PFSK-1 (cell line): ENCODE measurements at regions not wholly inside any gene's neighbourhood (a gene's known extent, or its start where the extent isn't known, plus 50 kb on each side); places are given as distances from the start of the nearest gene placed in this dataset.

Source experiments
- FOXP2 ChIP-seq: optimal IDR thresholded peaks from 2 replicates; pipeline ENCODE3; 2011; ENCODE audit warnings: borderline replicate concordance, control low read depth, inconsistent platforms; ENCODE audit not compliant: insufficient read depth; ENCODE audit errors: extremely low read length, extremely low read depth
- POLR2AphosphoS5 ChIP-seq: IDR thresholded peaks from 2 replicates; pipeline ENCODE4 v1.6.1; 2012; ENCODE audit warnings: low read depth, mild to moderate bottlenecking, control low read depth, low read length, moderate library complexity
- SIN3A ChIP-seq: IDR thresholded peaks from 2 replicates; pipeline ENCODE4 v1.6.1; 2012; ENCODE audit warnings: mild to moderate bottlenecking, low read length, moderate library complexity, borderline replicate concordance; ENCODE audit not compliant: insufficient read depth
- TAF1 ChIP-seq: IDR thresholded peaks from 2 replicates; pipeline ENCODE4 v1.6.1; 2012; ENCODE audit warnings: low read length, control low read depth, borderline replicate concordance; ENCODE audit not compliant: insufficient read depth
- TF ChIP-seq, protein P1 (sequence below), 2 experiments: IDR thresholded peaks; 2 replicates each; pipeline versions ENCODE4 v1.6.1 to v1.8.0; 2011 to 2012; ENCODE audit warnings: low read depth in 2 of 2, low read length in 2 of 2, control low read depth in 1 of 2, inconsistent platforms in 1 of 2, mild to moderate bottlenecking in 1 of 2, moderate library complexity in 1 of 2; ENCODE audit not compliant: insufficient read depth in 1 of 2

DNA sequence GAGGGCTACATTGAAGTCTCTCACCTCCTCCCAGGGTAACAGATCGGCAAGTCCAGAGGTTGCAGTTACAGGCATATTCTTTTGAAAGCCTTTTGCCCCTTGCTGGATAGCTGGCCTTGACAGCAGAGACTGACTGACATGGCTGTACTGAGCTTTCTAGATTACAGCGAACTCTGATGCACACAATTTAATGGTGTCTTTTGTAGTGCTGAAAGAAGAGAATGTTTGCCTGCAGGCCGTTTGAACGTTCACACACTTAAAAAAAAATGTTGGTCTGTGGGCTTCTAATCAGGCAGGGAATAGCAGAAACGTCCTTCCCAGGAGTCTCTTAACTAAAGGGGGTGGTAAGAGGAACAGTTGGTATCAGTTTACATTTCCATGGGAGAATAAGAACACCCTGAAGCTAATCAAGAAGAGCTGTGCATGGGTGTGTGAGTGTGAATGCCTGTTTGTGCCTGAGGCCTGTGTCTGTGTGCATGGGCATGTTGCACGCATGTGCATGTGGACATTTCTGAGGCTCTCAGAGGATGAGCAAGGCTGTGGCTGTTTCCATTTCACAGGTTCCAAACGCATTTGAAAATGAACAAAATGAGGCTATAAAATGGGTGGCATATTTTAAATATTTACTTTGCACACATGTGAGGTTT, 213.9 kb upstream of the SSTR4 start:
- no peak for TF ChIP-seq FOXP2
- no peak for TF ChIP-seq TAF1
- TF ChIP-seq POLR2AphosphoS5: no peak
- TF ChIP-seq SIN3A: no peak
- TF ChIP-seq, protein P1, sequence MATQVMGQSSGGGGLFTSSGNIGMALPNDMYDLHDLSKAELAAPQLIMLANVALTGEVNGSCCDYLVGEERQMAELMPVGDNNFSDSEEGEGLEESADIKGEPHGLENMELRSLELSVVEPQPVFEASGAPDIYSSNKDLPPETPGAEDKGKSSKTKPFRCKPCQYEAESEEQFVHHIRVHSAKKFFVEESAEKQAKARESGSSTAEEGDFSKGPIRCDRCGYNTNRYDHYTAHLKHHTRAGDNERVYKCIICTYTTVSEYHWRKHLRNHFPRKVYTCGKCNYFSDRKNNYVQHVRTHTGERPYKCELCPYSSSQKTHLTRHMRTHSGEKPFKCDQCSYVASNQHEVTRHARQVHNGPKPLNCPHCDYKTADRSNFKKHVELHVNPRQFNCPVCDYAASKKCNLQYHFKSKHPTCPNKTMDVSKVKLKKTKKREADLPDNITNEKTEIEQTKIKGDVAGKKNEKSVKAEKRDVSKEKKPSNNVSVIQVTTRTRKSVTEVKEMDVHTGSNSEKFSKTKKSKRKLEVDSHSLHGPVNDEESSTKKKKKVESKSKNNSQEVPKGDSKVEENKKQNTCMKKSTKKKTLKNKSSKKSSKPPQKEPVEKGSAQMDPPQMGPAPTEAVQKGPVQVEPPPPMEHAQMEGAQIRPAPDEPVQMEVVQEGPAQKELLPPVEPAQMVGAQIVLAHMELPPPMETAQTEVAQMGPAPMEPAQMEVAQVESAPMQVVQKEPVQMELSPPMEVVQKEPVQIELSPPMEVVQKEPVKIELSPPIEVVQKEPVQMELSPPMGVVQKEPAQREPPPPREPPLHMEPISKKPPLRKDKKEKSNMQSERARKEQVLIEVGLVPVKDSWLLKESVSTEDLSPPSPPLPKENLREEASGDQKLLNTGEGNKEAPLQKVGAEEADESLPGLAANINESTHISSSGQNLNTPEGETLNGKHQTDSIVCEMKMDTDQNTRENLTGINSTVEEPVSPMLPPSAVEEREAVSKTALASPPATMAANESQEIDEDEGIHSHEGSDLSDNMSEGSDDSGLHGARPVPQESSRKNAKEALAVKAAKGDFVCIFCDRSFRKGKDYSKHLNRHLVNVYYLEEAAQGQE (IDR thresholded peaks at IDR 0.05; ENCODE audit: insufficient read depth in 1 of 2, low read depth in 2 of 2, low read length in 2 of 2): no peak

DNA sequence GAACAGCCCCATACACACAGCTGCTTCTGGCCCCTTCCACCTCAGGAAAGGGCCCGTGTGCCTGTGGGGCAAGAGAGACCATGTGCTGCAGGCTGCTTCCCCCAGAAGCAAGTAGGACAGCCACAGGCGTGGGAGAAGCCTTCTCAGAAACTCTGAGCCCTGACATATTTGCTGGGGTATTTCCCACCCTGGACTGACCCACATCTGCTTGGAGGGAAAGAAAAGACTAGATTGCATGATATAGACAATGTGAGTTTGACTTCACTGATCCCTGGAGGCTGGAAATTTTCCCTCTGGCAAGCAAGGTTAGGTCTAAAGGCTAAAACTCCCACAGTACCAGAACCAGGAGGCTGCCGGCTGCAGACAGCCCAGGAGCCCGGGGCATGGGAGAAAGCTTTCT, 213.3 kb upstream of the SSTR4 start:
- TF ChIP-seq SIN3A (no peak), FOXP2 (no peak), TAF1 (no peak)
- TF ChIP-seq, protein P1 (IDR thresholded peaks at IDR 0.05; ENCODE audit: insufficient read depth in 1 of 2, low read depth in 2 of 2, low read length in 2 of 2): no peak

DNA sequence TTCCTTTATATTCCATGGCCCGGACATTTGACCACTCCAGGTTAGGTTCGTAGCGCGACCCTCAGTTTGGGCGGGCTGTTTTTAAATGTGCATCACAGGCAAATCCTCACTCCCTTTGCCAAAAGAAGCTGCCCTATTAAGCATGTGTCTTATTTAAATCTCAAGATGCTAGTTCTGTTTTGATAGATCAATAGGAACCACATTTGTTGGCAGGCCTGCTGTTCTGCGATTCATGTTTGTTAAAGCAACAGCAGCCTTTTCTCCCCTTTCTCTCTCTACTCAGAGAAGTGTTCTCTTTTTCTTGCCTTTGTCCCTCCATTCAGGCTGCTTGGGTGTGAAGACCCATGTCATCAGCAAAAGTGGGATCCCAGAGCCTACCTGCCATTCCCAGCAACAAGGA, 212.0 kb upstream of the SSTR4 start:
- TF ChIP-seq TAF1 (no peak), POLR2AphosphoS5 (no peak), FOXP2 (no peak), SIN3A (no peak)
- TF ChIP-seq, protein P1 (IDR thresholded peaks at IDR 0.05; ENCODE audit: insufficient read depth in 1 of 2, low read depth in 2 of 2, low read length in 2 of 2): no peak

DNA sequence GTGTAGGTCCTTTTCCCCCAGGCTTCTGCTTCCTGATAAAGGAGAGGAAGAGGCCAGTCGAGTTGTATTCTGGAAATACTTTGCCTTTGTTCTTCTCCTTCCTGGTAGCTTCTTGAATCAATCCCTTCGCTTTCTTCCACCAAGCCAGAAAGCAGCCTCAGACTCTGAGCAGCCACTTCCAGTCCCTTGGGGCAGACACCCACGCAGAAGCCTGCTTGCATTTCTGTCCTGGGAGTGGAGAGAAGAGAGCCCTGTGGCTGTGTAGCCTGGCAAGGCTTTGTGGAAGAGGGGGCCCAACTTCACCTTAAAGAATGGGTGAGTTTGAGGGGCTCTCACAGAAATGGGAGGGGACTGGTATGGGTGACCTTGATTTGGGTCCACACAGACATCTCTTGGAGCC, 211.0 kb upstream of the SSTR4 start:
- TF ChIP-seq TAF1 (no peak), POLR2AphosphoS5 (no peak), SIN3A (no peak), FOXP2 (no peak)
- TF ChIP-seq, protein P1 (IDR thresholded peaks at IDR 0.05; ENCODE audit: insufficient read depth in 1 of 2, low read depth in 2 of 2, low read length in 2 of 2): no peak

DNA sequence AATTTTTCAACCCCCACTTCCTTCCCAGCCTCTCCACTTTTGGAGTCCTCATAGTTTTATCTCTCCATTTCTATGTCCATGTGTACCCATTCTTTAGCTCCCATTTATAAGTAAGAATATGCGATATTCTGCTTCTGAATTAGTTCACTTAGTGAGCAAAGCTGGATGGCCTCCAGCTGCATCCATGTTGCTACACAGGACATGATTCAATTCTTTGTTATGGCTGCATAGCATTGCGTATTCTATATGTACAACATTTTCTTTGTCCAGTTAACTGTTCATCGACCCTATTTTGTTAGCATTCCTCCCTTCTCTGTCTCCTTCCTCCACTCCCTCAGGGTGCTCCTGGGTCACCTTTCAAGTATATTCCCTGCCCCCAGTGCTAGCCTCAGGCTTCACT, 210.0 kb upstream of the SSTR4 start:
- no peak for TF ChIP-seq SIN3A
- TF ChIP-seq FOXP2: no peak
- no peak for TF ChIP-seq POLR2AphosphoS5
- TF ChIP-seq, protein P1 (IDR thresholded peaks at IDR 0.05; ENCODE audit: insufficient read depth in 1 of 2, low read depth in 2 of 2, low read length in 2 of 2): no peak
- TF ChIP-seq TAF1: no peak
